HG03135 (cell line): ENCODE measurements at regions not wholly inside any gene's neighbourhood (a gene's known extent, or its start where the extent isn't known, plus 50 kb on each side); places are given as distances from the start of the nearest gene placed in this dataset.

ENCODE experiments used
- ATAC-seq: cut with Tn5 transposase; IDR thresholded peaks from one replicate; pipeline ENCODE4 v1.9.1; 2021; ENCODE audit warnings: mild to moderate bottlenecking, moderate library complexity; ENCODE audit not compliant: unreplicated experiment

DNA sequence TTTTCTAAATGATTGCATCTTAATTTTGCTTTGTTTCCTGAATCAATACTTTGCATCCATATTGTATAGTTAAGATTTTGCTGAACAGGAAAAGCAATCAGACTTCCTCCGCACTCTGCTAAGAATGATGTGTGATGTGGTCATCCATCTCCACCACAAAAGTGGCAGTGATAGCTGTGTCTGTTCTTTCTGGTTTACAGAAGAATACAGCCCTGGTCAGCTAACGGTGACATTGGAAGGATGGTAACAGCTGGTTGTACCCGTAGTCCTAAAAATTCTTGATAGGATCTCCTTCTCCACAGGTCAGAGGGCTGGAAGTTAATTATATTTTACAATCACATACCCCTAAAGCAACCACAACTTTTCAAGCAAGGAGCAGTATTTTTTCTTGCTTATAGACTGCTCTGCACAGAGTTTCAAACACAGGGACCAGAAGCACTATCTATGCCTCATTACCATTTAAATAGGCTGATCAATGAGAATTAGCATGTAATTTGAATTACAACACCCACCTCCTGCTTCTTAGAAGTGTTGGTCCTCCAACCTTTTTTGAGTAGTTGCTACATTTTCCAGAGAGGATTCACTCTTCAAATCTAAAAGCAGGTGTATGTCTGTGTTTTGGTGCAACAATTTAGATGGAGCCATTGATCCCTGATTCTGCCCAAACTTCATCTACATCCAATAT lies 1191.9 kb upstream of the NUDT12 start:
- ATAC-seq: no peak

DNA sequence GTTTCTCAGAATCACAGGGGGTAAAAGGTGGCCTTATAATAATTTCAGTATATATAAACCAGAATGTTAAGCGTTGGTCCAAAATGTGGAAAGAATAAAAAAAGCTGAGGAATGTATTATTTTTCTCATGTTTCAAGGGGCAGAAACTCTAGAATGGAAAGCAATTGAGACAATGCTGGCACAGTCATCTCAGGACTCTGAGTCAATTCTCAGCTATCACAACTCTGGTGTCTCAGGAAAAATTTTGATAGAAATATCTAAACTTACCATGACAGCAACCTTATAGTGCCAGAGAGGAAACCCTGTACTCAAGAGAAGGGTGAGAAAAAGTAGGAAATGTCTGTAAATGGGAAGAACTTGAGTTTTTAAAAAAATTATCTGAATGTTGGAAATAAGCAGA lies 1189.4 kb upstream of the NUDT12 start:
- no peak for ATAC-seq

DNA sequence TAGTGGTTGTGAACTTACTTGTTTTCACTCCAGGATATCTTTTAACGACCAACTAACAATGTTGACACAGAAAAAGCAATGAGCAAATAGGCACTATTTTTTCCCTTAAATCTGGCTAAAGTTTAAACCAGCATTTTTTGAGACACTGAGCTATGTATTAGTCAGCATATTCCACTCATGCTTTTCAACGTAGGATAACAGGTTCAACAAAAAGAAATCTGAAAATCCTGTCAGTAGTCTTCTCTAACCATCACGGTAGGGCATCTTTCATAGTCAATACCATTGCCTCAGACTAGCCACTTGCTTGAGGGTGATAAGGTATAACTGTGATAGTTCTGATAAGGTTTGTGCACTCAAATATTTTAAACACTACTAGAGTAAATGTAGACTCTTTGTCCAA lies 1177.3 kb upstream of the NUDT12 start:
- no peak for ATAC-seq

DNA sequence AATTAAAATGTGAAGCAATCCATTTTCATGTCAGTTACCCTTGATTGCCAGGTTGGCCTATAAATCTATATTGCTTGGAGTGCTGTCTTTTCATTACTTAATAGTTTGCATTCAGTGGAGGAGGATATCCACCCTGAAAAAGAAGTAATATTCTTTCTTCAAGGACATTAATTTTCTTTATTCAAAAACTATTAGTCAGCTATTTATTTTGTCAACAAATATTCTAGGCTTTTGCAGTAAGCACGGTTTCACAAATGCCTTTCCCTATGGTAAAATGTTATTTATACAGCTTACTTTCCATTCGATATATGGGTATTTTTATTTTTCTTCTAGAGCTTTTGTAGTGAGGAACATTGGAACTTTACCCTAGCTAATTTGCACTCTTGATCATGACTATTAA lies 1176.9 kb upstream of the NUDT12 start:
- no peak for ATAC-seq

DNA sequence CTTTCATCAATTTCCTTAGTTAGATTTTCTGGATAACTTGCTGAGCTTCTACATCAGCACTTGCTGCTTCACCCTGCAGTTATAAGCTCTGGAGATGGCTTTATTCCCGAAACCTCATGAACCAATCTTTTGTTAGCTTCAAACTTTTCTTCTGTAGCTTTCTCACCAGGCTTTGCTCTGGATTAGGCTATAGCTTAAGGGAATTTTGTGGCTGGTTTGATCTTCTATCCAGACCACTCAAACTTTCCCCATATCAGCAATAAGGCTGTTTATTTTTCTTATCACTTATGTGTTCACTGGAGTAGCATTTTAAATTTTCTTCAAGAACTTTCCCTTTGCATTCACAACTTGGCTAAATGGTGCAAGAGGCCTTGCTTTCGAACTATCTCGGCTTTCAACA lies 1173.5 kb upstream of the NUDT12 start:
- no peak for ATAC-seq

DNA sequence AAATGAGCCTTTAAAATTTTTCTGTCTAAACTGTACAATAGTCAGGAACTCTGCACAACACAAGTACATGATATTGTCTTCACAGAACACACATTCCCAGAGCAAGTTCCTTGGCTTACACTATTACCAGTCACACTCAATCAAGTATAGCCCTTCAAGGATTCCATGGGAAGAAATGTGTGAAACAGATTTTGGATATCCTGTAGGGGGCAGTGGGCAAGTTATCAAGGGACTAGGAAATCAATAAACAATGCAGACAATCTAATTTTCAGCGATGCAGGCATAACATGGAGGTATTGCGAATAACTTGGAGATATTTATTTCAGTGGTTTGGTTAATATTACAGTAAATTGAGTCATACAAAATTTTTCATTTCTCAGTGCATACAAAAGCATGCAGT lies 1171.5 kb upstream of the NUDT12 start:
- ATAC-seq: no peak

DNA sequence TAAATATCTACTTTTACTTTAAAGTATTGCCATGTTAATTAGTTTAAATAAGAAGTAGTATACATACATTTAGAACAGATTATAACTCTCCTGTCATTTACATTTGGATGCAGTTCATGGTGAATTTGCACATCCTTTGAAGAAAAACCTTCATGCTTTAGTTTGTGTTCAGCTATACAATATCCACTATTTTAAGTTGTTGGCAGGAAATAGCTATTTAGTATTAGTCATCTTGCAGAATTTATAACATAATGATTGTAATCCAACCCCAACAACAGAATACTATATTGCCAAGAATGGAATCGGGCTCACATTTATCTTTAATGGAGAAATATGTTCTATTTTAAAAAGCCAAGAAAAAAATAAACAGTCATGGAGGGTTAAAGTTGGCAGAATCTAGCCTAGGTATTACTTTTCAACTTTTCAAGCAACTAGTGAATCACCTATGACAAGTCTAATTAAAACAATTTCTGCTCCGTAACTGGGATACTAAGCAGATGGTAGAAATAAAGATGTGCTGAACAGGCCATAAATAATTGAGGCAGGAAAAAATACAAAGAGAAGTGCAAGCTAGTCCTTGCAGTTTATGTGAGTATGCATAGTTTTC lies 1170.6 kb upstream of the NUDT12 start:
- ATAC-seq: no peak

DNA sequence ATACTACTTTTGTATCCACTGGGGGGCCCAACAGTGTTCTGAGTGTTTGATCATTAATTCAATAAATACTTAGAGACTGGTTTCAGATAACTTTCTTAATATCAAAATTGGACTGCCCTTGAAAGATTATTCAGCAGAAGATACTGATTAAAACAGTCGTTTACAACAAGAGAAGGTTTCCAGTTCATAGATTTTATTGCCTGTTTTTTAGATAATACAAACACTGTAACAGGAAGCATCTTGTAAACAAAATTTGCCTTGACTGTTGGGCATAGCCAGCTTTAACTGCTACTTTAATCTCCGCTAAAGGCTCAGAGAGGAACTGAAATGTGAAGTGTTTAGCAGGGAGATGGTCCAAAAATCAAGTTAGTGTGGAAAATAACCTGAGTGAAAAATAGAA lies 1168.7 kb upstream of the NUDT12 start:
- no peak for ATAC-seq

DNA sequence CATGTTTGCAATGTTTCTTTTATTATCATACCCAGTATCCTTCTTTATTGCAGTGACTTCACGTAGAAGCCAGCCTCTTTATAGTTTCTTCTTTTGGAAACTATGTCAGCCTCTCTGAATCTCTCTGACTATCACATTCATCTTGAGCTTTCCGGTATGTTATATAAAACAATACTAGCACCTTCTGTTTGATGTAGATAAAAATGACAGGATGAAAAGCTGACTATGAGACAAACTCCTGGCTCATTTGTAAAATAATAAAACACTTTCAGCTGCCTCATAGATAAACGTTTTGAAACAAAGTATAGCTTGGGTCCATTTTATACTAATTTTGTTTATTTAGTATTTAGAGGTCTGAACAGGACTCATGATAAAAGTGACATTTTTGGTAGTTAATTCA lies 1145.4 kb upstream of the NUDT12 start:
- no peak for ATAC-seq

DNA sequence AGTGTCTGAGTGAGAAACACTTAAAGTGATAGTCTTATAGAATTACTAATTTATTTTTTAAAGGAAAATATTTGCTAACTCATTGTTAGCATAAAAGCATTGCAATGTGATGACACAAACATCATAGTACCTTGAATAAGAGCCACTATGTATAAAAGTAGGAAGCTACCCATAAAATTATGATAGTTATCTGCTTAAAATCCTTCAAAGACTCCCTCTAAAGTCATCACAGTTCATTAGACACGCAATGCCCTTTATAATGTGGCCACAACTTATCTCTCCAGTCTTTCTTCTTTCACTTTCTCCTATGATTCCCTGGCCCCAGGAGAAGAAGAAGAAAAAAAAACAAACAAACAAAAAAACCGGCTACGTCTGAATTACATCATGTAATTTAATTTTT lies 1144.0 kb upstream of the NUDT12 start:
- ATAC-seq: no peak

DNA sequence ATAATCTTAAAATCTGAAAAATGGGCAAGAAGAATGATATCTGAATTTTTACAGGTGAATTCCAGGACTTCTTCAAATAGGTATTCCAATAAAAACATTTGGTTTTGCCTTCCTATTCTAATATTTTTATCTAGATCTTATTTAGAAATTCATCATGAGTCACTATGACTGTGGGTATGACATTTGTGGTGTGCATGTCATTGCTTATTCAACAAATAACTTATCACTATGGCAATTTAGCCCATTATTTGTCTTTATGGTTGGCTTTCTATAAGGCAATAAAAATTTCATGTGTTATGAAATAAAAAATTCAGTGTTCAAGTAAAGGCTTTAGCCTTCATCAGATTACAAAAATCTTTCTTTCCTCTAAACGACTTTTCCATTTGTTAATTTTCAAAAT lies 1139.6 kb upstream of the NUDT12 start:
- no peak for ATAC-seq

DNA sequence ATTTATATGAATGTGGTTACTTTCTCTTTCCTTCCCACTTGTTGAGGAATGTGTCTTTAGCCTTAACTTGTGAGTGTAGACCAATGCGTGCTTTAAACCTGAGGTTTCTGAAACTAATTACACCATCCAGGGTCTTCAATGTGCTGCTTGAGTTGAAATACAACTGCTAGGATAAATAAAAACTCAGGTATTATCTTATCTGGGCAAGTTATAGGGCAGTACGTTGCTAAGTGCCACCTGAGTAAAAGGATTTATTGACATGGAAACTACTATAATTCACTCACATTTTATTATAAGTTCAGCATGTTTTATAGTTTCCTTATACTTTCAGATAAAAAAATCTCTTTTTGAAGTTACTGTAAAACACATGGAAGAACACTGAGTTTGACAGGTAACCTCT lies 1136.8 kb upstream of the NUDT12 start:
- ATAC-seq: no peak

DNA sequence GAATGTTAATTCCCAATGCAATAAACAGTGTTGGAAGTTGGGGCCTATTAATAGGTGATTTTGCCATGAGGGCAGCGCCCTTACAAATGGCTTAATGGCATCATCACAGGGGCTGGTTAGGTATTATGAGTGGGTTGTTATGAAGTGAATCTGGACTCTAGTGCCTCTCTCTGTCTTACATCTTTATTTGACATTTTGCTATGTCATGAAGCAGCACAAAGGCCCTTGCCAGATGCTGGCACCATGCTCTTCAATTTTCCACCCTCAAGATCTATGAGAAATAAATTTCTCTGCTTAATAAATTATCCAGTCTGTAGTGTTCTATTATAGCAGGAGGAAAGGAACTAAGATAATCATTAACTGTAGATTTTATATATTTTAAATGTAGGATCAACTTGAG lies 1098.7 kb upstream of the NUDT12 start:
- ATAC-seq: no peak

DNA sequence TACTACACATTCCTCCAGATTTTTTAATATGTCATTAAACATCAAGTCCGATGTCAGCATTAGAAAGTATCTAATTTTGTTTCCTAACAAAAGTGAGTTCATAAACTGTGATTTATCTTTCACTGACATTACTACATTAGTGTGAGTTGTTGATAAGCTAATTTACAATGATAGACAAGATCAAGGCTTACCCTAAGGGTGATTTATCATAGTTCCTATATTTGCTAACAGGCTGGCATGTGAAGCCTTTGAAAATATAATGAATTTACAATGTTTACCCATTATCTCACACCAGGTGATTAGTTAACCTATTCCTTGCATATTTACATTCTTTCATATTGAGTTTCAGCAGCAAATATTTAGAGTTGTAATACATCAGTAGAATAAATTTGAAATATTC lies 1096.9 kb upstream of the NUDT12 start:
- no peak for ATAC-seq

DNA sequence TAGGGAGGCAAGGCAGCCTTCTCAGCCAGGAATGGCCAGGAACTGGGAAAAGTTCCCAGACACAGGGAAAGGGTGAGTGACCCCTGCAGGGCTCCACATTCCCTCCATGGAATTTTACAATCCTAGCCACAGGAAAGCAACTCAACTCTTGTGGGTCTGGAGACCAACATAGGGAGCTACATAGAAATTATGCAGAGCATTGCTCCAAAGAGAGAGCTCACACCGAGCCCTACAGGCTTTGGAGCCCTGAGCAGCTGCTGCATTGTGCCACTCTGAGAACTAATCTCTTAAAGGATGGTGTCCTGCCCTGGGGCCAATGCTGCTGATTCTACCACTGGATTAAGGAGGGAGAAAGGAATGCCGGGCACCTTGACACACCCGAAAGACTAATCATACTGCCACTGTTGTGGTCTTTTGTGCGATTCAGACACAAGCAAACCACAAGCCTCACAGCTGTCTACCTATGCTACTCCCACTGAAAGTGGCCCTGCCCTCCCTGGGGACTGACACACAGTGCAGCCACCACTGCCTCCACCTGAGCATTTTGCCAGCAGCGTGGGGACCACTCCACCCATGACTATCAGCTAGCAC lies 1089.8 kb upstream of the NUDT12 start:
- no peak for ATAC-seq

DNA sequence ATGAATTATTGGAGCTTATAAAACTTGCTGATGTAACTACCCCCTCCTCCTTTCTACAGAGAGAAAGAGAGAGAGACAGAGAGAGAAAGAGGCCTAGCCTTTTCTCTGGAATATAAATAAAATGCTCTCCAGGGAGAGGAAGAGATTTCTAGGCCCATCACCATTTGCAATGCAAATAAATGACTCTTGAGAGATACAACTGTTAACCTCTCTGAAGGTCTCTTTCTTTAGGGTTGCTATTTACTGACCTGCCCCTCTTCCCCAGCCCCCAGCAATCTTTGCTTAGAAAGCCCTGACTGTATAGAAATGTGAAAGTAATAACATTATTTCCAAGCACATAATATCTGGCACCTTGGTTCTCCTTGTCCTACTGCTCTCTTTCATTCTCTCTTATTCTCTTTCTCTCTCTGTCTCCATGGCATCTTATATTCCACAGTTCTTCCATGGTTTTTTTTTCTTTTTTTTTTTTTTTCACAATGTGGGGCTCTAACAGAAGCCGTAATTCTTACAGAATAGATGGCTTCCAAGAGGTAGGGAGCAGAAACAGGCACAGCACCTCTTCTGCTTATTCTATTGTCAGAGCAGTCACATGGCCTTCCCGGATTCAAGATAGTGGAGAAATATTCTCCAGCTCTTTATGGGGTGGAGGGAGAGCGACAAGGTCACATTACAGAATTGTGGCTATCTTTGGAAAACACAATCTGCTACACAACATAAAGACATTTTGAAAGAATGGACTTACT lies 1087.9 kb upstream of the NUDT12 start:
- ATAC-seq: no peak

DNA sequence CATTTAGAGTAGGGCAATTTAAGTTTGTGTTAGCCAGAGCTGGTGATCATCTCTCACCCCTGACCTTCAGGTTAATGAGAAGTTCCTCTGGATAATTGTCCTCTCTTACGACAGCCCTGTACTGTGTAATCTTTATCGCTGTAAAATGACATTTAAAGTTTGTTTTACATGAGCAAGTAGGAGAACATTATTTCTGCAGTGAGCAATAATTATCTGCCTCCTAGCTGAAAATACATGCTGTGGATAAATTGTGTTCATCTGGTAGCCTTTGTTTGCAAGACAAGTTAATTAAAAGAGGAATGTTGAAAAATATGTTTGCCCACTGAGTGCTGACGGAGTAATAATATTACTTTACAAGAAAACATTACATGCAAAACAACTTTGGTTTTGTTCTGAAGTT lies 1083.8 kb upstream of the NUDT12 start:
- no peak for ATAC-seq

DNA sequence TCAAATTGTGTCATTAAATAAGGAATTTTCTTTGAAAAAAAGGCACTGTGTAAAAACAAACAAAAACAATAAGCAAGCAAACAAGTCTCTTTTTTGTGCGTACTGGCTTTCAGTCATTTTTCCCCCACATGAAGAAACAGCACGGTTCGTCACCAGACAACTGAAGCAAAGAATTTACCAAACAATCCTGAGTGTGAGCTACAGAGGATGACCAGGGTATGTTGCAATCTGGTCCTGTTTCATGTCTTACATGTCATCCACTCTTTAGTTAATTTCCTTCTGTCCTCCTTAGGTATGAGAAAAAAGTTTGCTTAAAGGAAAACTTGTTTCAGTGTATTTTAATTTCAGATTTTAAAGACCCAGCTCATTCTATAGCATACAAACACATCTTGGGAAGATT lies 1080.7 kb upstream of the NUDT12 start:
- ATAC-seq: no peak

DNA sequence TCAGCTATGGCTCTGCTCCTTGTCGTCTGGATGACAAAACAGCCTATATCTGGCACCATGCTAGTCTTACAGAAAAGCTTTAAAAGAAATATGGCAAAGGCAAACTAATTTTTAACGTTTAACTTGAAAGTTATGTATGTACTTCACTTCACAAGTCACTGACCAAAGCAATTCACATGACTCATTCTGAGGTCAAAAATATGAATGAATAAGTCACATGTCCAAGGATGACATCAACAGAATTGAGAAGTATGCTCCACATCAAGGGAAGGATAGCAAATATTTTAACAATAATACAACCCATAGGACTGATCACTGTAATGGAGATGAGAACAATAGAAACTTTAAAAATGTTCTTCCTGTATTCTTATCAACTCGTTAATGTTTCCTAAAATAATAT lies 1072.6 kb upstream of the NUDT12 start:
- ATAC-seq: no peak

DNA sequence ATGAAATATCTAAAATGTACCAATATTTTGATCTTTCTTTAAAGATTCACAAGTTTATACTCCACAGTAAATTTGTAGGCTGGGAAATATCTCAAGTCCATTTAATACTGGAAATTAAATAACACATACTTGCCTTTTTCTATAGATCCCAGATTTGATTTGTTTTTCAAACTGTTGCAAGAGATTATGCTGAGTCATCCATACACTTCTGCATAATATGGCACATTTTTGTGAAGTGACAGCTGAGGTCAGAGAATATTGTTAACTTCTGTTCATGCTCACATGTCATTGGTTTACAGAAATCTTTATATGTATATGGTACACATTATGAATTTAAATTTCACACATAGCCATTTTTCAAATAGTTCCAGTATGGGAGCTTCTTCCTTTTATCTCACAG lies 1066.3 kb upstream of the NUDT12 start:
- ATAC-seq: no peak

DNA sequence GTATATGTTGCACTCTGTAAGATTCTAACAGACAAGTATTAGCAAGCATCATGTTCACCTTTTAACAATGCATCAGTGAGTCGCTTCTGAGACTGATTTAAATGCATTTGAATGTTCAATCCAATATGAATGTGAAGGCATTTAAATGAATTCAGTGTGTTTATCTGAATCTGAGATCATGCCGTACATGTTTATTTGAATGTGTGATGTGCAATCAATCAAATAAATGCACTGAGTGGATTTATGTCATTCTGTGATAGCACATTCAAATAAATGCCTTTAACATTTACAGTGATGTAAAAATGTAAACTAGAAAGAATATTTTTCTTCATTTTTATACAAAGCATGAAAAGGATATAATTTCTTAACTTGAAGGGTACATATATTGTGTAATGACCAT lies 1063.5 kb upstream of the NUDT12 start:
- ATAC-seq: no peak

DNA sequence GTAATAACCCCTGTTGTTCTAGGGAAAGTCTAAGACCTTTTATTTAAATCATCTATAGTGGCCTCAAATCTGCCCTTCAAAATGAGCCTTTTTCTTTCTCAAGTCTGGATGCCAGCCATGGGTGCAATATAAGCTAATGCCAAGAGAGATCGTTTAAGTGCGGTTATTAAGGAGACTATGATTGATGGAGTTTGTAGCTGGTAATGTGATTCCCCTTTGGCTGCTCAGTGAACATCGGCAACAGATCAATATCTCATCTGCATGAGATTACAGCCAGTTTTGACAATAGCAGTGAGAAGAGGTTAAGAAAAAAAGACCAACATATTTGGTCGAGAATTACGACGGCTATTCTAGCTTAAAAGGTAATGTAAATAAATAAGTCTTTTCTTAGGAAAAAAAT lies 1049.4 kb upstream of the NUDT12 start:
- ATAC-seq: no peak
